Motor neuron (in vitro differentiated cells): ENCODE measurements at regions not wholly inside any gene's neighbourhood (a gene's known extent, or its start where the extent isn't known, plus 50 kb on each side); places are given as distances from the start of the nearest gene placed in this dataset.
A peak's percentile ranks its signal among the peaks of the same experiment; 100 is the strongest.

Source experiments
- ATAC-seq, 8 experiments: fragments of 200-7000 bp; cut with Tn5 transposase; replicated peaks in 6 of 8; 2 replicates each; pipeline ENCODE4 v1.8.0; 2021; ENCODE audit warnings: mild to moderate bottlenecking in 8 of 8, moderate library complexity in 8 of 8
- H3K27ac ChIP-seq, 2 donors: fragments of 250-450 bp; sonication (Bioruptor Pico); 2 replicates each; pipeline ENCODE4 v1.9.0; 2021; ENCODE audit warnings: antibody characterized with exemption in 2 of 2, mild to moderate bottlenecking in 2 of 2, moderate library complexity in 1 of 2
- H3K4me1 ChIP-seq, 2 donors: fragments of 250-450 bp; sonication (Bioruptor Pico); replicated peaks in 1 of 2; 2 replicates each; pipeline ENCODE4 v1.6.1; 2021; ENCODE audit warnings: antibody characterized with exemption in 2 of 2, mild to moderate bottlenecking in 2 of 2, moderate library complexity in 1 of 2
- H3K4me3 ChIP-seq, 5 donors: fragments of 250-450 bp; sonication (Bioruptor Pico); 2 replicates each; pipeline ENCODE4 v1.9.0; 2021; ENCODE audit warnings: antibody characterized with exemption in 5 of 5, mild to moderate bottlenecking in 5 of 5, moderate library complexity in 4 of 5
- WGBS, 10 experiments: fragments of 450-650 bp; shearing (Covaris generic); methylation state at CpG; one replicate each; pipeline ENCODE4 v1.0.0; 2022; 5-methylcytosine and 5-hydroxymethylcytosine counted together
- in situ Hi-C, 9 experiments: fragments of 400-800 bp; cut with MboI; loops; one replicate each; pipeline ENCODE4 v1.15.0; 2021; ENCODE audit warnings: low sequenced_read_pairs in 9 of 9, low pct_unique_long_range_greater_than_20kb in 2 of 9; ENCODE audit not compliant: unreplicated experiment in 9 of 9

DNA sequence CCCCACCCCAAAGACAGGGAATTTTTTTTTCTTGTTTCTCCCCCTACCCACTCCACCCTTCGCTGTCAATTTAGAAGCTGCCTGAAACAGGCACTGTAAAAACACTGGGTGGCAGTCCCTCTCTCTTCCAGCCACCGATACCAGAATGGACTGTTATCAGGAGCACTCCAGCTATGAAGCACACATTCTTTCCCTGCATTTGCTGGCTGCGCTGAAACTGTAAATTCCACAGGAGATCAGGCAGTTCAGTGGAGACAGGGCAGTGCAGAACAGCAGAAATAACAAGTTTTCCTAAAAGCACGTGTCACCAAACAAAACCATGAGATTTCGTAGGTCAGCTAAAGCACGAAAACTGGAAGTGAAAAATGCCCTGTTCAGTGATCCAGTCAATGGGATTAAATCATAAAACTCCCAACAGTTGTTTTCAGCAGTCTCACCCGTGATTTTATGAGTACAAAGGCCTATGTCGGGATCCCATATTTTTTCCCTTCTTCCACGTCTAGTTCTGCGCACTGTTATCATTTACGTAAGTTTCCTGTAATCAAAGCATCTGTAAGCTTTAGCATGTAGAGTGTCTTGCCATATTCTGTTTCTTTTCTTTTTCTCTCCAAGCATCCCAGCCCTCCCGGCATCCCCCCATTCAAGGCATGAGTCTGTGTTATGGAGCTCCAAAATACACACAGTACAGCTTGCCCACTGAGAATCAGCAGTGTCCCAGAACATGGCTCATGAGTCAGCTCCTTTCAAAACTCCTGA is 359.9 kb upstream of the EPHA7 start:
- Histone ChIP-seq H3K27ac (no peak overlapping the region), H3K4me3 (no peak overlapping the region), H3K4me1 (peaks cover 2 to 10% of the 10 kb centered on the region in 2 donors)
- in situ Hi-C loops, result no loop called here
- 14 to 100% (median 73%) methylated on average over 2 to 12 of the region's 12 CpGs for WGBS, 10 experiments
- peak in 5 of 8 experiments; percentile 71 to 92 (median 76) for ATAC-seq

DNA sequence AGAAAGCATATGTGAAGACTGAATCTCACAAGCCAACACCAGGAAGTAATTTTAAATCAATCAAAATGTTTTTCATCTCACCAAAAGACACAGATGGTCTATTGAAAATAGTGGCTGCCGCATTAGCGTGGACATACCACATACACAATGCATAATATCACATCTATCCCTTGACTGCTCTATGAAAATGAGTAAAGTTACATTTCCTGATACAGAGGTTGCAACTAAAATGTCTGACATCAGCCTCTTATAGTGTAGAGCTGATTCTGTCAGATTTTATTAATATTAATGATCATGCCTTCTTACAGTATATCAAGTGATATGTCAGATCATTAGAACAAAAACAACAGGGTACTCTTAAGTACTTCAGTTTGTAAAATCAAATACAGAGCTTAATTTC is 339.8 kb upstream of the EPHA7 start:
- peak in 3 of 8 experiments; percentile 32 to 63 (median 54) for ATAC-seq
- Histone ChIP-seq H3K4me1 (peaks cover 2 to 9% of the 10 kb centered on the region in 2 donors), H3K27ac (no peak overlapping the region), H3K4me3 (no peak overlapping the region)
- in situ Hi-C loops, result no loop called here
- WGBS, 10 experiments, result 0 to 100% (median 72%) methylated on average over 2 of the region's 2 CpGs; no CpG with 5 or more reads in 2 of the 10 experiments

DNA sequence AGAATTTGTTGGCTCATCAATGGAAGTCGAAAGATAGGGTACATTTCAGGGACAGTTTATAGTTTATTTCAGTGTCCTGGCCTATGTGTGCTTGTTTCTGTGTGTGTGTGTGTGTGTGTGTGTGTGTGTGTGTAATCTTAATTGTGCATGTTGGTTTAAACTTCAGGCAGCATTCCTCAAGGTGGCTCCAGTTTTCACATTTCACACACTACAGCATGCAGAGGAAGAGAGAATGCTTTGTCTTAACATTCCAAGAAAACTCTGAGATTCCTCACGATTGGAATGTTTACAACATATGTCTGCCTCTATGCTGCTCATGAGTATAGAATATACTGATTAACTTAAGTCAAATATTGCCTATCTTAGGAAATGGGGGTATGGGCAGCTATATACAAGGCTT is 332.6 kb upstream of the EPHA7 start:
- in situ Hi-C loops, result no loop called here
- peak in 1 of 8 experiments; percentile 21 for ATAC-seq
- 0 to 100% (median 50%) methylated on average over 1 to 2 of the region's 2 CpGs; no CpG with 5 or more reads in 1 of the 10 experiments for WGBS, 10 experiments

DNA sequence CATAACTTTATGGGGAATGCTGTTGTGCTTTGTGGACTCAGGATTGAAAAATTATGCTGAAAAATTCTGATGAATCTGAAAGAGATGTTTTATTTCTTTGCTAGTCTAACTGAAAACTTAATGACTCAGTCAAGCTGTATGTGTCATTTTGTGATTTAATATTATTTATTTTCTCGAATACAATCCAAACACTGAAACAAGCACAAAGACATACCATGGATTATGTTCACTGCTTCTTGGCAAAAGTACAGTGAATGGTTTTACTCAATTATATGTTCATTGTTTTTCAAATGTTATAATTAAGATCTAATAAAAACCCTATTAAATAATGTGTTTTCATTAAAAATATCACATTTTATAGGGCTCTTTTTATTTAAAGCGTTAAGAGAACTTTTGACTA is 330.6 kb upstream of the EPHA7 start:
- H3K4me3 ChIP-seq, result no peak overlapping the region
- in situ Hi-C loops, result no loop called here
- ATAC-seq, result no peak
- no peaks in the 10 kb centered on the region for H3K4me1 ChIP-seq
- H3K27ac ChIP-seq, result no peak overlapping the region
- 0 to 100% (median 79%) methylated on average over 1 to 2 of the region's 2 CpGs; no CpG with 5 or more reads in 1 of the 10 experiments for WGBS, 10 experiments

More for the DNA sequence above, 332.6 kb upstream of the EPHA7 start:
- Histone ChIP-seq H3K4me1 (no peaks in the 10 kb centered on the region), H3K4me3 (no peak overlapping the region), H3K27ac (no peak overlapping the region)

DNA sequence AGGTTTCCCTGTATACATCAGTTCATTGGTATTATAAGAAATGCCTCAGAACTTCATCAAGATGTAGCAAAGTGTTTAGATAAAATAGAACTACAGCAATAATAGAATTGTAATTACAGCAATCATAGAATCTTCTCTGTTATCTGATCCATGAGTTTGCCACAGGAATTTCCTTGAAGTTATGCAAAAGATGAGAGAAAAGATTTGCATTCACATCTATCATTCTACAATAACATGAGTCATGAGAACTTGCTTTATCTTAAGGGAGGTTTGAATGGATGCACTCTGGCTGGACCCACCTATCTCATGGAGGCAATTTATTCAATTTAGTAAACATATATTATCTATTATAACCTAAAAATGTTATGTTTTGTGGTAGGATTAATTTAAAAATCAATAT is 329.8 kb upstream of the EPHA7 start:
- in situ Hi-C loops, result no loop called here
- no peak for ATAC-seq
- no peak overlapping the region for H3K4me3 ChIP-seq
- no peaks in the 10 kb centered on the region for H3K4me1 ChIP-seq
- no peak overlapping the region for H3K27ac ChIP-seq

DNA sequence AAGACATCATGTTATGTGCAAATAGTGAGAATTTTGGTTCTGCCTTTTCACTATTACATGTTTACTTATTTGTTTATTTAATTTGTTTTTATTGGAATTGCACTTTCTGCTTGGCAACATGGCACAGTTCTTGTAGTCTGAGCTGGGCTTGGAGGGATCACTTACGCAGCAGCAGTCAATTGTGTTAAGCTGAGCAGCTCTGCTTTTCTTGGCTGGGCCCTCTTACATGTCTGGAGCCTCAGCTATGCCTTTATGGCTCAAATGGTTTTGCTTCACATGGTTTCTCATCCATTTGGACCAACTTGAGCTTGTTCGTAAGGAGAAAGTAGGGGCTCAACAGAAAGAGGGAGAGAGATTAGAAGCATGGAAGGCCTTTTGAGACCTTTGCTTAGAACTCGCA is 327.5 kb upstream of the EPHA7 start:
- WGBS, 10 experiments, result 8 to 100% (median 90%) methylated on average over 1 to 3 of the region's 3 CpGs
- Histone ChIP-seq H3K27ac (no peak overlapping the region), H3K4me3 (no peak overlapping the region), H3K4me1 (no peaks in the 10 kb centered on the region)
- ATAC-seq, result no peak
- in situ Hi-C loops, result no loop called here

DNA sequence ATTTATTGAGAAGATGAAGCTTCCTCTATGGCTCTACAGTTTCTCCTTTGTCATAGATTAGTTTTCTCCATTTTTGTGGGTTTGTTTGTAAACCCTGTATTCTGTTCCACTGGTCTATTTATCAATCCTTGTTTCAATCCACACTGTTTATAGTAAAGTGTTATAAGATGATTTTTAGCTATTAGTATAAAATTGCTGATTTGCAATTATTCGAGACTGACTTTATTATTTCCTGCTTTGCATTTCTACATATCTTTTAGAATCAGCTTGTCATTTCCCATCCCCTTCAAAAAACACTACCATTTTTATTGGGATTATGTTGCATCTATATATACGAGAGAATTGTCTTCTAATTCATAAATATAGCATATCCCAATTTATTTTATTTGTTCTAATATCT is 325.9 kb upstream of the EPHA7 start:
- no peak for ATAC-seq
- WGBS, 10 experiments, result 13 to 100% (median 87%) methylated on average over 1 to 2 of the region's 2 CpGs
- Histone ChIP-seq H3K4me1 (no peaks in the 10 kb centered on the region), H3K27ac (no peak overlapping the region), H3K4me3 (no peak overlapping the region)
- in situ Hi-C loops, result no loop called here

DNA sequence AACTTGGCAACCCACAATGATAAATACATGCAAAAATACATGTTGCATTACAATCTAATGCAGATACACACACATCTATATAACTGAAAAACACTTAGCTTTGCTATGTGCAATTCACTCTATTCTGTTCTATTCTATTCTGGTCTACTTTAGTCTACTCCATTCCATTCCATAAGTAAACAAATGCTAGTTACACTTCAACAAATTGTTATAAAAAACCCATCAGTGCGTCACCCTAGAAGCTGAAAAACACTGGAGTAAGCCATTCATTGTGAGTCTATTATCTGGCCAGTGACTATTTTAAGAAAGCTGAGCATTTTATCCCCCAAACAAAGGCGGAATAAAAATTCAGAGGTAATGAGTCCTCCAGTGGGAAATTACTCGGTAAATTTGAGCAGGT is 315.7 kb upstream of the EPHA7 start:
- in situ Hi-C loops, result no loop called here
- peak in 2 of 8 experiments; percentile 18 to 62 for ATAC-seq
- Histone ChIP-seq H3K4me1 (no peaks in the 10 kb centered on the region), H3K4me3 (no peak overlapping the region), H3K27ac (no peak overlapping the region)
- 14 to 100% (median 58%) methylated on average over 2 to 3 of the region's 3 CpGs; no CpG with 5 or more reads in 2 of the 10 experiments for WGBS, 10 experiments

DNA sequence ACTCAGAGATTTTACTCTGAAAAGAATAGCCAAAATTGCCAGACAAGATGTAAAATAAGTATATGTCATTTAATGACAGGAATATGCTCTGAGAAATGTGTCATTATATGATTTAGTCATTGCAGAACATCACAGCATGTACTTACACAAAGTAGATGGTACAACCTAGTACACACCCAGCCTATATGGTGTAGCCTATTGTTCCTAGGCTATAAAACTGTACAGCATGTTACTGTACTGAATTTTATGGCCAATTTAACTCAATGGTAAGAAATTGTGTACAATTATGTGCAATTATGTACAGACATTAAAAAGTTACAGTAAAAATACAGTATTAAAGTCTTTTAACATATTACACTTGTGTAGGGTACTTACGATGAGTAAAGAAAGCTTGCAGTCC is 311.9 kb upstream of the EPHA7 start:
- in situ Hi-C loops, result no loop called here
- Histone ChIP-seq H3K27ac (no peak overlapping the region), H3K4me3 (no peak overlapping the region), H3K4me1 (no peaks in the 10 kb centered on the region)
- no peak for ATAC-seq
- 20 to 100% (median 94%) methylated on average over 1 of the region's 1 CpG; no CpG with 5 or more reads in 2 of the 10 experiments for WGBS, 10 experiments

DNA sequence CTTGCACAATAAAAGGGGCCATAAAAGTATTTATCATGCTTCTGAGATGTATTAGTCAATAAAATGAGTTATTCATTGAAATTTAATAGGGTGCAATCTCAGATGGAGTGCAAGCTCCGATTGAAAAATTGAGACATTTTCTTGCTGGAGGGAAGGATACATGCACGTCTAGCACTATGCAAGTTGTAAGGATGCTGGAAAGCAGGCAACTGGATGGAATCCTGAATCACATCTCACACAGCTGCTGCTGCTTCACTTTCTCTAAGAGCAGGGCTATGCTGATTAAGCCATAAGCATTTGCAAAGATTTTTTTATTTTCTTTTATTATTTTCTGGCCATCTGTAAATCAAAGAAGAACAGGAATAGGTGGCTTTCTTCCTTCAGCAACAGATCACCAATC is 308.8 kb upstream of the EPHA7 start:
- in situ Hi-C loops, result no loop called here
- H3K27ac ChIP-seq, result no peak overlapping the region
- WGBS, 10 experiments, result 0 to 49% (median 0%) methylated on average over 1 to 2 of the region's 2 CpGs; no CpG with 5 or more reads in 2 of the 10 experiments

DNA sequence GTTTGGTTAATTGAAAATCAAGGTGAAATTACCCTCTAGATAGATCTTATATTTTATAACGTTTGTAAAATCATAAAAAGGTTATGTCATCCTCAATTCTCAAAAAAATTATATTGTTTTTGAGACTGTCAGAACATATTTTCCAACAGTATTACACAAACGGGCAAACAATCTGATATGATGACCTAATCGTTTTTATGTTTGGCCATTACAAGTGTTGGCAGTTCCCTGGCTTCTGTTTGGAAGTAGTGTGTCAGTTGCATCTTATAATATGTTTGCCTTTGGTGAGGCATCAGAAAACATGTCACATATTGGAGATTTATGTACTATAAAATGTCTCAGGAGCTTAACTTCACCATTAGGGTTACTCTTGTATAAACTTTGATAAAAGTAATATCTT is 308.1 kb upstream of the EPHA7 start:
- H3K4me1 ChIP-seq, result no peaks in the 10 kb centered on the region
- no peak overlapping the region for H3K4me3 ChIP-seq
- H3K27ac ChIP-seq, result no peak overlapping the region
- ATAC-seq, result no peak
- in situ Hi-C loops, result no loop called here
- WGBS, 10 experiments, result 0 to 94% (median 65%) methylated on average over 1 to 3 of the region's 3 CpGs

More for the DNA sequence above, 308.8 kb upstream of the EPHA7 start:
- Histone ChIP-seq H3K4me3 (no peak overlapping the region), H3K4me1 (no peaks in the 10 kb centered on the region)
- peak in 3 of 8 experiments; percentile 61 to 83 (median 63) for ATAC-seq

DNA sequence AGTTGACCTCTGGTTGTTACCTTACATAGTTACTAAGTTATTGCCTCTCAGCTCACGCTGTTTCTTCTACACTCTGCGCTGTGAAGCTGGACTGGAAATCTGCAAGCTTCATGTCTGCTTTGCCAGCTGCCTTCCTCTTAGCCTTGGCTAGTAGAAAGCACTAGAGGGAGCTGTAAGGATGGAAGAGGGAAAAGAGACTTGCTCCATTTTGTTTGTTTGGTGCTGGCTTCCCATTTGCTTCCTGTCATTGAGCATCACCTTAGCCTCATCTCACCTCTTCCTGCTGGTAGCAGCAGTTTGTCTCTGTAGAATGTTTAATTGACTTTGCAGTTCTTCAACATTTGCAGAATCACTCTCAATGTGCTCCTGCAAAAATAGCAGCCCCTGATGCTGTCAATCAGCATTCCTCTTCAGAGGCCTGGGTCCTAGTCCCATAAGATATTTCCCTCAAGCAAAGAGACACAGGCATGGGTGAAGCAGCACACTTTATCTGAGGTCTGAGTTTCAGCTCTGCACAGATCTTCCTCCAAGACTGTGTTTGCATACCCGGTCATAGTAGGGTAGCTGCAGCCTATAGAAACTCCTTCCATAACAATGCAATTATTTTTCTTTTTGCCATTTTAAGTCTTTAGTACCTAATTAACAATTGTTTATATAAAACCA is 302.2 kb upstream of the EPHA7 start:
- in situ Hi-C loops, result no loop called here
- no peak overlapping the region for H3K4me3 ChIP-seq
- no peaks in the 10 kb centered on the region for H3K4me1 ChIP-seq
- ATAC-seq, result peak in 3 of 8 experiments; percentile 41 to 74 (median 61)
- H3K27ac ChIP-seq, result no peak overlapping the region
- 31 to 100% (median 75%) methylated on average over 1 to 3 of the region's 3 CpGs; no CpG with 5 or more reads in 1 of the 10 experiments for WGBS, 10 experiments

DNA sequence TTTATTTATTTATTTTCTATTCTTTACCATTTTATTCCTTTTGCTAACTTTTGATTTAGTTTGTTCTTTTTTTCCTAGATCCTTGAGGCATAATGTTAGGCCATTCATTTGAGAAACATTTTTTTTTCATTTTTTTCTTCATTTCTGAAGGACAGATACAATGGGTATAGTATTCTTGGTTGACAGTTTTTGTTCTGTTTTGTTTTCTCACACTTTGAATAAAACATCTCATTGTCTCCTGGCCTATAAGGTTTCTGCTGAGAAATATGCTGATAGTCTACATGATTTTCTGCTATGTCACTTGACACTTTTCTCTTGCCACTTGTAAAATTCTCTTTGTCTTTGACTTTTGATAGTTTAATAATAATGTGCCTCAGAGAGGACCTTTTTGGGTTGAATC is 294.6 kb upstream of the EPHA7 start:
- H3K27ac ChIP-seq, result no peak overlapping the region
- H3K4me1 ChIP-seq, result no peaks in the 10 kb centered on the region
- no peak overlapping the region for H3K4me3 ChIP-seq
- in situ Hi-C loops, result no loop called here
- no peak for ATAC-seq

DNA sequence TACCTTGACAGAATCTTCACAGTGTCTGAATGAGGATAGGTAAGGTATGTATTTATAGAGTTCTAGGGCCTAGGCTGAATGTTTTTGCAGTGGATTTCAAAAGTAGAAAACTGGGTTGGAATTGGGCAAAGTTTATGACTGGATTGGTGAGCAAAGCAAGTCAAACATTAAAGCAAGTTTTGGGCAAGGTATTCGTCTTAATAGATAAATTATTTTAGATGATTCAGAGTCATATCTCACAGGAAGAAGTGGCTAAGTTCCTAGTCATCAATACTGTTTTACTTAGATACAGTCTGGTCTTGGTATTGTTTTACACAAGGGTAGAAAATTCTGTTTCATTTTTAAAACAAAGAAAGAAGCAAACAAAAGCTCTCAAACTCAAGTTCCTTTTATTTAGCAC is 284.1 kb upstream of the EPHA7 start:
- no peak overlapping the region for H3K27ac ChIP-seq
- ATAC-seq, result no peak
- no peak overlapping the region for H3K4me3 ChIP-seq
- 0 to 92% (median 60%) methylated on average over 1 of the region's 1 CpG; no CpG with 5 or more reads in 1 of the 10 experiments for WGBS, 10 experiments
- H3K4me1 ChIP-seq, result peaks cover 0 to 4% of the 10 kb centered on the region in 2 donors
- in situ Hi-C loops, result no loop called here
